Prostate gland (tissue), 2 donors: ENCODE measurements at regions not wholly inside any gene's neighbourhood (a gene's known extent, or its start where the extent isn't known, plus 50 kb on each side); places are given as distances from the start of the nearest gene placed in this dataset.

Experiments
- DNase-seq: peaks from one replicate; pipeline ENCODE4 v3.0.0-alpha.2; 2019; ENCODE audit warnings: low spot score
- H3K27ac ChIP-seq, 2 donors: fragments of 200-600 bp; sonication (generic); 2 replicates each; pipeline ENCODE4 v1.5.1; 2017 to 2019
- H3K27me3 ChIP-seq: fragments of 200-600 bp; sonication (generic); replicated peaks from 2 replicates; pipeline ENCODE4 v1.5.1; 2019; ENCODE audit not compliant: insufficient read depth
- H3K36me3 ChIP-seq, 2 donors: fragments of 200-600 bp; sonication (generic); 1 replicate in 1 of 2; 2 replicates in 1 of 2; pipeline versions ENCODE4 v1.5.1 to v1.8.1; 2017 to 2019
- H3K4me1 ChIP-seq: fragments of 200-600 bp; sonication (generic); replicated peaks from 2 replicates; pipeline ENCODE4 v1.5.1; 2019
- H3K4me3 ChIP-seq, 2 donors: fragments of 200-600 bp; sonication (generic); 2 replicates each; pipeline ENCODE4 v1.5.1; 2017 to 2019
- H3K9me3 ChIP-seq: fragments of 200-600 bp; sonication (generic); 2 replicates; pipeline ENCODE4 v1.5.1; 2017
- POLR2A ChIP-seq: fragments of 450-650 bp; IDR thresholded peaks from one replicate; pipeline ENCODE4 v1.6.1; 2016; ENCODE audit warnings: antibody characterized with exemption, mild to moderate bottlenecking
- POLR2AphosphoS5 ChIP-seq: sonication (generic); formaldehyde crosslinking; IDR thresholded peaks from one replicate; pipeline ENCODE4 v1.6.1; 2017; ENCODE audit warnings: antibody characterized with exemption
- WGBS: methylation state at CpG from one replicate; pipeline ENCODE4 v1.1.5; 2018; 5-methylcytosine and 5-hydroxymethylcytosine counted together
- intact Hi-C: fragments of 100-400 bp; cut with DNase I; formaldehyde crosslinking; loops from one replicate; pipeline ENCODE4 v1.14.2; 2022
- TF ChIP-seq, protein P1 (sequence below), 4 experiments: fragments of 200-600 bp in 2 of 4; fragments of 450-650 bp in 2 of 4; sonication (generic) in 2 of 4; IDR thresholded peaks; 1 replicate in 3 of 4; 2 replicates in 1 of 4; pipeline ENCODE4 v1.5.1; 2016 to 2019; ENCODE audit warnings: antibody characterized with exemption in 4 of 4, mild to moderate bottlenecking in 2 of 4, moderate library complexity in 2 of 4

DNA sequence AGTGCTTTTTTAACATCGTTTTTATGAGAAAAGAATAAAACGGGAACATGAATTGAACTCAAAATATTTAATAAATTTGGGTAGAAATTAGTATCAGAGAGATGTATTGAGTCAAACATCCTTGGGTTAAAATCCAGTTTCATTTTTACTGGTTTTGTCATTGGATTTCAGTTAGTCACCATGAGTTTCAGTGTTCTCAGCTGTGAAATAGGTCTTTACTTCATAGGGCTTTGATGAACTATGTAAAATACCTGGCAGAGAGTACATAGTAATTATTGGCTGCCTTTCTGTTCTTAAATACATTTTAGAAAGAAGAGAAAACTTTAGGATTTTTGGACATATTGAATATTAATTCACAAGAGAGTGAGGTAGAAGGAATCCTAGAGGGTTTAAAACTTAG lies 105.8 kb downstream of the TANC2 start:
- no peak for DNase-seq
- intact Hi-C loops, result no loop called here
- Histone ChIP-seq H3K27me3 (no peaks in the 10 kb centered on the region), H3K36me3 (no peaks in the 10 kb centered on the region), H3K27ac (no peak overlapping the region), H3K4me3 (no peak overlapping the region), H3K4me1 (no peaks in the 10 kb centered on the region), H3K9me3 (no peaks in the 10 kb centered on the region)
- TF ChIP-seq, protein P1, sequence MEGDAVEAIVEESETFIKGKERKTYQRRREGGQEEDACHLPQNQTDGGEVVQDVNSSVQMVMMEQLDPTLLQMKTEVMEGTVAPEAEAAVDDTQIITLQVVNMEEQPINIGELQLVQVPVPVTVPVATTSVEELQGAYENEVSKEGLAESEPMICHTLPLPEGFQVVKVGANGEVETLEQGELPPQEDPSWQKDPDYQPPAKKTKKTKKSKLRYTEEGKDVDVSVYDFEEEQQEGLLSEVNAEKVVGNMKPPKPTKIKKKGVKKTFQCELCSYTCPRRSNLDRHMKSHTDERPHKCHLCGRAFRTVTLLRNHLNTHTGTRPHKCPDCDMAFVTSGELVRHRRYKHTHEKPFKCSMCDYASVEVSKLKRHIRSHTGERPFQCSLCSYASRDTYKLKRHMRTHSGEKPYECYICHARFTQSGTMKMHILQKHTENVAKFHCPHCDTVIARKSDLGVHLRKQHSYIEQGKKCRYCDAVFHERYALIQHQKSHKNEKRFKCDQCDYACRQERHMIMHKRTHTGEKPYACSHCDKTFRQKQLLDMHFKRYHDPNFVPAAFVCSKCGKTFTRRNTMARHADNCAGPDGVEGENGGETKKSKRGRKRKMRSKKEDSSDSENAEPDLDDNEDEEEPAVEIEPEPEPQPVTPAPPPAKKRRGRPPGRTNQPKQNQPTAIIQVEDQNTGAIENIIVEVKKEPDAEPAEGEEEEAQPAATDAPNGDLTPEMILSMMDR (IDR thresholded peaks at IDR 0.05), result no peak
- TF ChIP-seq POLR2A (no peak), POLR2AphosphoS5 (no peak)
- 91% methylated on average over 2 of the region's 2 CpGs for WGBS

DNA sequence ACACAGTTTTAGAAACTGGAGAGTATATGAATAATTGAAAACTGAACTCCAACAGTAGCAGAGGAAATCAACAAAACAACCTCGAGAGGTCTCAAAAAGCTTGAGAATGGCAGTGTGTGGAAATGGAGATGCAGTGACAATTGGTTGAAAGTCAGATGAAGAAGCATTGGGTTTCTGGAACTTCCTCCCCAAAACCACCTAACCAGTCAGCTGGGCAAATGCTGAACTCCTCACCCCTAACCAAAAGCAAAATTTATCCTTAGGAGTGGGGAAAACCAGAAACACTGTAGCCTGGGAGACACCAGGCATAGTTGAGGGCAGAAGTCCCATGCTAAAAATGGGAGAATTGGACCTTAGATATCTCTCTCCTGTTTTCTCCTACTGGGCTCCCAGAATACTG lies 109.9 kb downstream of the TANC2 start:
- Histone ChIP-seq H3K4me1 (no peaks in the 10 kb centered on the region), H3K9me3 (no peaks in the 10 kb centered on the region), H3K27ac (no peak overlapping the region), H3K4me3 (no peak overlapping the region), H3K36me3 (no peaks in the 10 kb centered on the region), H3K27me3 (no peaks in the 10 kb centered on the region)
- WGBS, result 86% methylated on average over 1 of the region's 1 CpG
- TF ChIP-seq POLR2AphosphoS5, result no peak
- no peak for TF ChIP-seq POLR2A
- TF ChIP-seq, protein P1 (IDR thresholded peaks at IDR 0.05), result no peak
- intact Hi-C loops, result no loop called here
- no peak for DNase-seq

DNA sequence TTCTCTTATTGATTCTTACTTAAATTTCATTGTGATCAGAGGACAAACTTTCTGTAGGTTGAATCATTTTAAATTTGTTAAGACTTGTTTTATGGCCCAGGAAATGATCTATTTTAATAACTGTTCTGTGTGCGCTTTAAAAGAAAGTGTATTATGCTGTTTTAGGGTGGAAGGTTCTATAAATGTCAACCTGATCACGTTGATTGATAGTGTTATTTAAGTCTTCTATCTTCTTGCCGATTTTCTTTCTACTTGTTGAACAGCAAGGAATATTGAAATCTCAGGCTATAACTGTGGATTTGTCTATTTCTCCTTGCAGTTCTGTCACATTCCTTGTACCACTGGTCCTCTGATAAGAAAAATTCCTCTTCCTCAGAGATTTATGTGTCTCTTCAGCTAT lies 112.7 kb downstream of the TANC2 start:
- 45% methylated on average over 3 of the region's 3 CpGs for WGBS
- no peaks in the 10 kb centered on the region for H3K4me1 ChIP-seq
- H3K27me3 ChIP-seq, result no peaks in the 10 kb centered on the region
- no peaks in the 10 kb centered on the region for H3K9me3 ChIP-seq
- H3K27ac ChIP-seq, result no peak overlapping the region
- H3K36me3 ChIP-seq, result no peaks in the 10 kb centered on the region
- TF ChIP-seq, protein P1 (IDR thresholded peaks at IDR 0.05), result no peak
- TF ChIP-seq POLR2A (no peak), POLR2AphosphoS5 (no peak)
- intact Hi-C loops, result no loop called here
- H3K4me3 ChIP-seq, result no peak overlapping the region
- no peak for DNase-seq

DNA sequence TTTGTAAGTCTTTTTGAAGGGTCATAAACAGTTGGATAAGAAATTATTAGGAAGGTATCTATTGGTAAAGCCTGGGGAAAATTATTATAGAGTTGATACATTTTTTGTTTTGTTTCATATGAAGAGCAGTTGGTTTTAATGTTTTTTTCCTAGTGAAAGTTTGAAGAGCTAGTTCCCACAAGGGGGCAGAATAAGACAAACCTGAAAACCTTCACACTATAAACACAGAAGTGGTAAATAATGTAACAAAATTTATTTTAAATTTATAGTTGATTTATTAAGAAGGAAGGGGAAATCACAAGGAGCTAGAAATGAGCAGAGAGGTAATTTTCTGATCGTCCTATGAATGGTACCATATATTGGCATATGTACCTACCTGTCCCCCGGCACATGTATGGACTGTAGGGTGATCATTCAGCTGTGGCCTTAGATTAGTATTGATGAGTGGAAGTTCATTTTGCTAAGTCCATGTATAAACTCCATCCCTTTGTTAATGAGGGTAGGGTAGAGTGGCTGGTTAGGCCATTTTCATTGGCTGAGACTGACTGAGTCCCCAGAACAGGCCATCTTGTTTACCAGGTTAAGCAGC lies 116.3 kb downstream of the TANC2 start:
- H3K27ac ChIP-seq, result no peak overlapping the region
- intact Hi-C loops, result loop anchor here (5.0 kb wide), 1 partner anchor 325 kb away; no protein-coding TSS in a partner anchor
- H3K36me3 ChIP-seq, result no peaks in the 10 kb centered on the region
- no peaks in the 10 kb centered on the region for H3K27me3 ChIP-seq
- DNase-seq, result no peak
- peaks cover 3% of the 10 kb centered on the region for H3K4me1 ChIP-seq
- TF ChIP-seq, protein P1 (IDR thresholded peaks at IDR 0.05), result peak in 3 of 4 experiments; percentile 35 to 54 (median 47)
- TF ChIP-seq POLR2A, result no peak
- H3K4me3 ChIP-seq, result no peak overlapping the region
- WGBS, result 89% methylated on average over 2 of the region's 2 CpGs
- no peaks in the 10 kb centered on the region for H3K9me3 ChIP-seq

DNA sequence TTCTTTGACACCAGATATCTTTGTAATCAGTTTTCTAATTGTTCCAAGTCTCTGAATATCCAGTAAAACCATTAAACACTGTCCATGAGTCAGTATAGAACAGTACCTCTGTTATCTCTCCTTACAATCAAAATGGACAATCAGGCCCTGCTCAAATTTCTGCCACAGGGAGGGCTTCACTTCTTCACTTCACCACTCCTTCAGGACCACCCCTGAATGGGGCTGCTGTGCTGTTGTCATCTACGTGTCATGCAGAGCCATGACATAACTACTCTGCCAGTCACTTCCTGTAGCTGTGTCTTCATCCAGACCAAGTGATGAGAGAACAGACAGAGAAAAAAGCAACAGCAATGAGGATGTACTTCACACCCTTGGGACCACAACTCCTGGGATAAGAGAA lies 116.9 kb downstream of the TANC2 start:
- no peak for DNase-seq
- H3K36me3 ChIP-seq, result no peaks in the 10 kb centered on the region
- WGBS, result 100% methylated on average over 1 of the region's 1 CpG
- TF ChIP-seq, protein P1 (IDR thresholded peaks at IDR 0.05), result no peak
- TF ChIP-seq POLR2A, result no peak
- TF ChIP-seq POLR2AphosphoS5, result no peak
- H3K4me3 ChIP-seq, result no peak overlapping the region
- intact Hi-C loops, result loop anchor here (5.0 kb wide), 1 partner anchor 324 kb away; no protein-coding TSS in a partner anchor
- H3K27ac ChIP-seq, result no peak overlapping the region
- H3K4me1 ChIP-seq, result peaks cover 3% of the 10 kb centered on the region
- H3K9me3 ChIP-seq, result no peaks in the 10 kb centered on the region
- no peaks in the 10 kb centered on the region for H3K27me3 ChIP-seq
